NCI-H1694 treated with DMSO at 0.1 percent for 48 hours (cell line): ENCODE measurements at regions not wholly inside any gene's neighbourhood (a gene's known extent, or its start where the extent isn't known, plus 50 kb on each side); places are given as distances from the start of the nearest gene placed in this dataset.
A peak's percentile ranks its signal among the peaks of the same experiment; 100 is the strongest.
"Not testable (repeated sequence)": the region's sequence is repeated elsewhere in the genome, so short reads cannot be mapped to it uniquely, and the experiment has no call there.

ENCODE experiments used
- DNase-seq: peaks from one replicate; lab custom pipeline; 2025; lab: John Stamatoyannopoulos, UW

DNA sequence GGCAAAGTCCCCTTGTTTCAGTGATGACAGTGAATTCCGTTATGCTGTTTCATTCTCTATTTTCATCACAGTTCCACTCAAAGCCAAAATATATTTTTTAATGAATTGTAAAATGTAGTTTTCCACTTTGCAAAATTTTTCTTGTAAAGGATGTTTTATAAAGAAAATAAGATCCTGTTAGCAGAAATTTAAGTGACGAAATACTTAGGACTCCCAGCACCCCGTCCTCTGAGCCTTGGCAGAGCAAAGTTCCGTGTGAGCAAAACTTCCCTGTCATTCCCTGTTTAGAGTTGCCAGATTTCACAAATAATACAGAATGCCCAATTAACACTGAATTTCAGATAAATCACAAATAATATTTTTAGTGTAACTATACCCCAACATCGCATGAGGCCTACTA is 81.0 kb upstream of the RBPJ start:
- no peak for DNase-seq

GRCh38 chr4:26241179-26241578 is 79.6 kb upstream of the RBPJ start:
- no peak for DNase-seq

DNA sequence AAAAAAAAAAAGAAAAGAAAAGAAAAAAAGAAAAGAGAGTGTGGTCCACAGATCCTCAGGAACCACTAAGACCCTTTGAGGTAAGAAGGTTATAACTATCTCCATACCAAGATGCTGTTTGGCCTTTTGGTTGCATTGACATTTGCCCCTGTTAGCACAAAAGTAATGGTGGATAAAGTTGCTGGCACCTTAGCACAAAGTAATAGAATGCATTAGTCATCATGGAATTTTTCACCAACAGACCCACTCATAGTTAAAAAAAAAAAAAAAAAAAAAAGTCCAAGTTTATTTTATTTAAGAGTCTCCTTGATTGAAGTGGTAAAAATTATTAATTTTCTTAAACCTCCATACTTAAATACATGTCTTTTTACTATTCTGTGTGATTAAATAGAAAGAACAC is 78.4 kb upstream of the RBPJ start:
- no peak for DNase-seq

GRCh38 chr4:26244138-26244537 is 76.7 kb upstream of the RBPJ start:
- not testable (repeated sequence) for DNase-seq

DNA sequence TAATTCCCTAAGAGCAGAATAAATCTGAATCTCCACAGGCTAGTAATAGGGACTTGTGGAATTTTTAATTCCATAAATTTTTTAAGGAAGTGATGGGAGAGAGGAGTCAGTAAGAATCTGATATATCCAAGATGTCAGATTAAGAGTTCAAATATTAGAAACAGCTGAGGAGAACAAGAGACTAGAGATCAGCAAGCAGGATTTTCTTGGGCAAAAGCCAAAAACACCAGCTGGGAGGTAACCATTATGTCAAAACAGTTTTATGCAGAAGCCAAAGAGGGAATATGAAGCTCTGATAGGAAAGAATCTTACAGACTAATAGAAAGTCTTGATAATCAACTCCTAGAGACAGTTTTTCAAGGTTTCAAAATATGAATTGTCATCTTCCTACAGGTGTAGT is 72.2 kb upstream of the RBPJ start:
- peak; percentile 77 for DNase-seq

GRCh38 chr4:26252349-26253025 is 68.3 kb upstream of the RBPJ start:
- DNase-seq, result no peak

DNA sequence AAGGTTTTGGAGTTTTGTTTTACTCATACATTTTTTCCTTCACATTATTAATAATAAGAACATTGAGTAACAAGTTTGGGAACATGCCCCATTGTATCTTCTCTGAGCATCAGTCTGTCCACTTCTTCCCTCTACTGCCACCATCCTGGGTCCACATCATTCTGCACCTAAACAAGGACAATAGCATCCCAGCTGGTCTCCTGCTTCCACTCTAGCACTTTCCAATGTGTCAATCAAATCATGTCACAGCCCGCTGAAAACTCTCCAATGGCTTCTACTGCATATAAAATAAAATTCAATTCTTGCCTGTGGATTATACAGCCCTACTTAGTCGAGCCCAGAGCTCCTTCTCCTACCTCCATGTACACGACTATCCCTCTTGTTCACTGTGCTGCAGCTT is 66.8 kb upstream of the RBPJ start:
- no peak for DNase-seq

- DNase-seq, result no peak
Measured at GRCh38 chr4:26255989-26256388, 64.8 kb upstream of the RBPJ start.

DNA sequence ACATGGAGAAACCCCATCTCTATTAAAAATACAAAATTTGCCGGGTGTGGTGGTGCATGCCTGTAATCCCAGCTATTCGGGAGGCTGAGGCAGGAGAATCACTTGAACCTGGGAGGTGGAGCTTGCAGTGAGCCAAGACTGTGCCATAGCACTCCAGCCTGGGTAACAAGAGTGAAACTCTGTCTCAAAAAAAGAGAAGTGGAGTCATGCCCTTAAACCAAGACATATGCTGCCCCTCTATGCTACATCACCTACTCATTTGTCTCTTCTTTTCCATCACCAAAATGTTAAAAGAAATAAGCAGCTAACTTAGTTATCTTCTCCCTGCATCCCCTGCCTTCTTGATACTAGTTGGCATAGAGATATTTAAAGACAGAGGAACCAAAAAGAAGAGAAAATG is 63.4 kb upstream of the RBPJ start:
- DNase-seq, result not testable (repeated sequence)

DNA sequence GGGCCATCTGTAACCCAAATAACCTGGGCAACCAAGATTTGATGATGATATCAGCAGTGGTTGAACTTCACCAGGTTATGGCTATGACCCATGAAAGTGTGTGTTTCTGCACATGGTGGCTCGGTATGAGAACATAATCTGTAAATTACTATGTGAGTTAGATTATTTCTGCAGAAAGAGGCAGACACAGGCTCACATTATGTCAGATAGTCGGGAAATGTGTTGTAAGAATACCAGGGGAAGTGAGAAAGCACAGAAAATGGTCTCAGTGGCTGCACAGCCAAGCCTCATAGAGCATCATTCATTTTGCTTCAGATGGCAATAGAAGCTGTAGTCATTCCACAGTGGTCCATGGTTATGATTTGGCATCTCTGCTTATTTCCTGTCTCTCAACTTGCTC is 63.0 kb upstream of the RBPJ start:
- no peak for DNase-seq

DNA sequence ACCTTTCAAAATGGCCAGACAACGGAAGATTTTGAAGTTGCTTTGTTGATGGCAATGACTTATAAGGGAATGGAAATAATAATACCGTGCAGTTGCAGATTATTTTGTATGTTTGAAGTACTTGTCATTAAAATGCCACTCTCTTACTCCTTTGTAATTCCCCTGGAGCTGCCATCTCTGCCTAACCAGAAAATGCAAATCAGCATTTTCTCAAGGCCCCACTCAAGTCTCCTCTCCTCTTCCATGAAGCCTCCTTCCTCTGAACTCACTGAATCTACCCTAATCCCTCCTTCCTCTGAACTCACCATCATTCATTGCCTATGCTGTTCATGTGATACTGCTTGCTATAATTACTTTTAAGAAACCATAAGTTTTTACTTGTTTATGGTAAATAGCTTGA is 60.2 kb upstream of the RBPJ start:
- no peak for DNase-seq

- no peak for DNase-seq
Measured at GRCh38 chr4:26261405-26261804, 59.4 kb upstream of the RBPJ start.

DNA sequence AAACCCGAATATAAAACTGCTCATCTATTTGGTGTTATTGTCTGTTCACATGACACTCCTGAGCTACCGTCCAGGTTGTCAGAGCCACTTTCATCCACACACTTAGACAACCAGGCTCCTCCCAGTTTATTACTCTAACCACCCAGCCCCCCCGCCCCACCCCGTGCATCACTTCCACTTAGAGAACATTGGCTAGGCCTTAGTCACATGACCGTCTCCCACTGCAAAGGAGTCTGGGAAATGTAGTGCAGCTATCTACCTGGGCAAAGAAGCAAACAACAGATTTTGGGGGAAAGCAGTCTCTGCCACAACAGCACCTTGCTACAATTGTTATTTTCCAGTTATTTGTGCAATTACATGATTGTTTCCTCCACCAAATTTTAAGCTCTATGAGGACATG is 57.6 kb upstream of the RBPJ start:
- no peak for DNase-seq

DNA sequence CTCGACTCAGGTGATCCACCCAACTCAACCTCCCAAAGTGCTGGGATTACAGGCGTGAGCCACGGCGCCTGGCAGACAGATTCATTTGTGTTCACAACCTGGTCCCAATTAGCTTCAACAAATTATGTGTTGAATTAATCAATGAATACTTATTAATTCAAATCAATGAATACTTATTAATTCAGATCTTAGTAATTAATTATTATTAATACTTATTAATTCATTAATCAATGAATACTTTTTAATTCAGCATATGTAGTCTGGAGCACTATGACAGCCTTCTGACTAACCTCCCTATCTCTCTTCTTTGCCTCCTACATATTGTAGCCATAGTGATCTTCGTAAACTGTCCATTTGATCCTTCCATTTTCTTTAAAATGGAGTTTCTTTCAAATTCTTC is 56.7 kb upstream of the RBPJ start:
- no peak for DNase-seq

- no peak for DNase-seq
Measured at GRCh38 chr4:26267087-26267486, 53.7 kb upstream of the RBPJ start.

DNA sequence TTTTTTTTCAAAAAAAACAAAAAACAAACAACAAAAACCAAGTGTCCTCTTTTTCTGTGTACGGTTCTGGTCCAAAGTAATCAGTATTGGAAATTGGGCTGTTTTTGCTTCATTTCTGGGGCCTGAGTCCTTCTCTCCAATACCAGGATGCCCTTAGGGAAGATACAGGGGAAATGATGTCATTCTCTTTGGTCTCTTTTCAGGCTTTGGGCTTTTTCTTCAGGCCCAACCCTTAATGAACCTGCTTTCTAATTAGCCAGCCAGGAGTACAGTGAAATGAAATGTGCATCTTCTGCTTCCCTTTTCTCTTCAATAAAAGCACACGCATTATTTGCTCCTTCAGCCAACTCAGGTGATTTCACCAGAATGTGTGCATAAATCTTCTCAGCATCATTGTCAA is 52.6 kb upstream of the RBPJ start:
- no peak for DNase-seq

DNA sequence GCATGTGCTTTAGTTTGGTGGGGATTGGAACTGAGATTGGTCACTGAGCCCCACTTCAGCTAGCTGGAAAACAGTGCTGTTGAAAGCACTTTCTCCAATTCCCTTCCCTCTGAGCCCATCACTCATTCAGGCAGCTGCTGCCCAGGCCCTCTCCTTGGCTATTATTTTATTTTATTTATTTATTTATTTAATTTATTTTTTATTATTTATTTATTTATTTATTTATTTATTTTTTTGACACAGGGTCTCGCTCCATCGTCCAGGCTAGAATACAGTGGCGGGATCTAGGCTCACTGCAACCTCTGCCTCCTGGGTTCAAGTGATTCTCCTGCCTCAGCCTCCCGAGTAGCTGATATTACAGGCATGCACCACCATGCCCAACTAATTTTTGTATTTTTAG is 51.8 kb upstream of the RBPJ start:
- DNase-seq, result no peak
